Epidermal melanocyte (primary cell): ENCODE measurements at regions not wholly inside any gene's neighbourhood (a gene's known extent, or its start where the extent isn't known, plus 50 kb on each side); places are given as distances from the start of the nearest gene placed in this dataset.
"Not testable (repeated sequence)": the region's sequence is repeated elsewhere in the genome, so short reads cannot be mapped to it uniquely, and the experiment has no call there.

Source experiments
- DNase-seq: peaks from one replicate; pipeline ENCODE4 v3.0.0; 2011; ENCODE audit warnings: low spot score; ENCODE audit not compliant: insufficient read length

- no peak for DNase-seq
These were observed 296.9 kb upstream of the SGK1 start for GRCh38 chr6:134614606-134615485.

GRCh38 chr6:134612128-134612527 lies 294.2 kb upstream of the SGK1 start:
- DNase-seq = not testable (repeated sequence)

GRCh38 chr6:134610411-134610810 lies 292.5 kb upstream of the SGK1 start:
- DNase-seq = no peak

- DNase-seq = no peak
These were observed 291.9 kb upstream of the SGK1 start for GRCh38 chr6:134609716-134610261.

GRCh38 chr6:134607411-134607810 lies 289.5 kb upstream of the SGK1 start:
- no peak for DNase-seq

- no peak for DNase-seq
These were observed 287.1 kb upstream of the SGK1 start for GRCh38 chr6:134605034-134605433.

GRCh38 chr6:134604014-134604676 lies 286.2 kb upstream of the SGK1 start:
- DNase-seq = no peak

- DNase-seq = no peak
These were observed 285.6 kb upstream of the SGK1 start for GRCh38 chr6:134603561-134603960.

- DNase-seq = no peak
These were observed 284.2 kb upstream of the SGK1 start for GRCh38 chr6:134602123-134602522.

- no peak for DNase-seq
These were observed 282.8 kb upstream of the SGK1 start for GRCh38 chr6:134600671-134601070.

- no peak for DNase-seq
These were observed 281.2 kb upstream of the SGK1 start for GRCh38 chr6:134599079-134599478.

- DNase-seq = no peak
These were observed 278.3 kb upstream of the SGK1 start for GRCh38 chr6:134596191-134596590.

GRCh38 chr6:134594881-134595280 lies 277.0 kb upstream of the SGK1 start:
- no peak for DNase-seq

GRCh38 chr6:134593887-134594286 lies 276.0 kb upstream of the SGK1 start:
- no peak for DNase-seq

- no peak for DNase-seq
These were observed 275.5 kb upstream of the SGK1 start for GRCh38 chr6:134593442-134593841.

- DNase-seq = no peak
These were observed 275.1 kb upstream of the SGK1 start for GRCh38 chr6:134593024-134593423.

GRCh38 chr6:134590449-134590848 lies 272.5 kb upstream of the SGK1 start:
- DNase-seq = no peak

- no peak for DNase-seq
These were observed 272.1 kb upstream of the SGK1 start for GRCh38 chr6:134590004-134590403.

GRCh38 chr6:134589512-134589911 lies 271.6 kb upstream of the SGK1 start:
- DNase-seq = no peak

- no peak for DNase-seq
These were observed 270.4 kb upstream of the SGK1 start for GRCh38 chr6:134588267-134588666.

- no peak for DNase-seq
These were observed 267.6 kb upstream of the SGK1 start for GRCh38 chr6:134585517-134585873.

GRCh38 chr6:134584847-134585516 lies 267.1 kb upstream of the SGK1 start:
- no peak for DNase-seq
